ENCODE measurements at regions not wholly inside any gene's neighbourhood (a gene's known extent, or its start where the extent isn't known, plus 50 kb on each side); places are given as distances from the start of the nearest gene placed in this dataset.

DNA sequence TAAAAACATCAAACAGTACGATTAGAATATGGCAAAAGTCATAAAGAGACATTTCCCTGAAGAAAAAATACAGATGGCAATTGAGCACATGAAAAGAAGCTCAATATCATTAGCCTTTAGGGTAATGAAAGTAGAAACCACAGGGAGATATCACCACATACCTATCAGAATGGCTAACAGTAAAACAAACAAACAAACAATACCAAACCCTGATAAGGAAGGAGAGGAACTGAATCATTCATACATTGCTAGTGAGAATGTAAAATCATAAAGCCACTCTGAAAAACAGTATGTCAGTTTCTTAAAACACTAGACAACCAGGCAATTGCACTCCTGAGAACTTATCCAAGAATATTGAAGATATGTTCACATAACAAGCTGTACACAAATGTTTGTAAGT is 1342.5 kb upstream of the SLC10A2 start:
- H3K9ac ChIP-seq (ENCODE audit: low read length) = no peak overlapping the region
- TF ChIP-seq CTCF (IDR thresholded peaks at IDR 0.05; ENCODE audit: low read length) = no peak
- no peaks in the 10 kb centered on the region for H3K27me3 ChIP-seq (ENCODE audit: insufficient read depth, low read length)
- no peak overlapping the region for H3K27ac ChIP-seq (ENCODE audit: low read depth, low read length, poor library complexity, severe bottlenecking)
- no peaks in the 10 kb centered on the region for H3K79me2 ChIP-seq (ENCODE audit: insufficient read depth, low read length)
- no peaks in the 10 kb centered on the region for H3K9me3 ChIP-seq (ENCODE audit: low read length)
- no peak overlapping the region for H2AFZ ChIP-seq (ENCODE audit: low read length)
- no peaks in the 10 kb centered on the region for H3K36me3 ChIP-seq (ENCODE audit: insufficient read depth, low read length)
- no peak overlapping the region for H3K4me2 ChIP-seq (ENCODE audit: low read length)
- H4K20me1 ChIP-seq (ENCODE audit: insufficient read depth, low read length) = peaks cover 3% of the 10 kb centered on the region; the same call in 1 of the 2 replicates
- H3K4me3 ChIP-seq (ENCODE audit: low read depth, low read length, poor library complexity, severe bottlenecking) = no peak overlapping the region
- no peaks in the 10 kb centered on the region for H3F3A ChIP-seq (ENCODE audit: insufficient read depth, low read length)
- H3K4me1 ChIP-seq (ENCODE audit: insufficient read depth, low read length, severe bottlenecking) = no peaks in the 10 kb centered on the region
- H3K9me2 ChIP-seq (ENCODE audit: low read depth, low read length) = no peaks in the 10 kb centered on the region

- no peaks in the 10 kb centered on the region for H3K4me1 ChIP-seq (ENCODE audit: insufficient read depth, low read length, severe bottlenecking)
- H3K79me2 ChIP-seq (ENCODE audit: insufficient read depth, low read length) = no peaks in the 10 kb centered on the region
- no peaks in the 10 kb centered on the region for H3K27me3 ChIP-seq (ENCODE audit: insufficient read depth, low read length)
- H3K4me2 ChIP-seq (ENCODE audit: low read length) = no peak overlapping the region
- H3K9me2 ChIP-seq (ENCODE audit: low read depth, low read length) = no peaks in the 10 kb centered on the region
- no peaks in the 10 kb centered on the region for H4K20me1 ChIP-seq (ENCODE audit: insufficient read depth, low read length)
- no peaks in the 10 kb centered on the region for H3K9me3 ChIP-seq (ENCODE audit: low read length)
- no peak for TF ChIP-seq EZH2 (IDR thresholded peaks at IDR 0.05; ENCODE audit: borderline replicate concordance, low read length)
- TF ChIP-seq CTCF (IDR thresholded peaks at IDR 0.05; ENCODE audit: low read length) = no peak
- H3K27ac ChIP-seq (ENCODE audit: low read depth, low read length, poor library complexity, severe bottlenecking) = no peak overlapping the region
- no peak overlapping the region for H3K4me3 ChIP-seq (ENCODE audit: low read depth, low read length, poor library complexity, severe bottlenecking)
- no peaks in the 10 kb centered on the region for H3K36me3 ChIP-seq (ENCODE audit: insufficient read depth, low read length)
- H2AFZ ChIP-seq (ENCODE audit: low read length) = no peak overlapping the region
- H3K9ac ChIP-seq (ENCODE audit: low read length) = no peak overlapping the region
- H3F3A ChIP-seq (ENCODE audit: insufficient read depth, low read length) = no peaks in the 10 kb centered on the region
Measured at GRCh38 chr13:104404325-104404724, 1338.1 kb upstream of the SLC10A2 start.

GRCh38 chr13:104389691-104390090 is 1323.5 kb upstream of the SLC10A2 start:
- no peaks in the 10 kb centered on the region for H3F3A ChIP-seq (ENCODE audit: insufficient read depth, low read length)
- TF ChIP-seq CTCF (IDR thresholded peaks at IDR 0.05; ENCODE audit: low read length) = no peak
- no peak for TF ChIP-seq EZH2 (IDR thresholded peaks at IDR 0.05; ENCODE audit: borderline replicate concordance, low read length)
- H3K9me2 ChIP-seq (ENCODE audit: low read depth, low read length) = no peaks in the 10 kb centered on the region
- H3K79me2 ChIP-seq (ENCODE audit: insufficient read depth, low read length) = no peaks in the 10 kb centered on the region
- H3K27me3 ChIP-seq (ENCODE audit: insufficient read depth, low read length) = no peaks in the 10 kb centered on the region
- H3K9me3 ChIP-seq (ENCODE audit: low read length) = no peaks in the 10 kb centered on the region
- H4K20me1 ChIP-seq (ENCODE audit: insufficient read depth, low read length) = no peaks in the 10 kb centered on the region
- H3K4me2 ChIP-seq (ENCODE audit: low read length) = no peak overlapping the region
- no peak overlapping the region for H3K9ac ChIP-seq (ENCODE audit: low read length)
- H3K36me3 ChIP-seq (ENCODE audit: insufficient read depth, low read length) = no peaks in the 10 kb centered on the region
- H3K27ac ChIP-seq (ENCODE audit: low read depth, low read length, poor library complexity, severe bottlenecking) = no peak overlapping the region
- no peak overlapping the region for H2AFZ ChIP-seq (ENCODE audit: low read length)
- H3K4me3 ChIP-seq (ENCODE audit: low read depth, low read length, poor library complexity, severe bottlenecking) = no peak overlapping the region
- no peaks in the 10 kb centered on the region for H3K4me1 ChIP-seq (ENCODE audit: insufficient read depth, low read length, severe bottlenecking)
